PFSK-1 (cell line): ENCODE measurements at regions not wholly inside any gene's neighbourhood (a gene's known extent, or its start where the extent isn't known, plus 50 kb on each side); places are given as distances from the start of the nearest gene placed in this dataset.

Source experiments
- FOXP2 ChIP-seq: optimal IDR thresholded peaks from 2 replicates; pipeline ENCODE3; 2011; ENCODE audit warnings: borderline replicate concordance, control low read depth, inconsistent platforms; ENCODE audit not compliant: insufficient read depth; ENCODE audit errors: extremely low read length, extremely low read depth
- POLR2AphosphoS5 ChIP-seq: IDR thresholded peaks from 2 replicates; pipeline ENCODE4 v1.6.1; 2012; ENCODE audit warnings: low read depth, mild to moderate bottlenecking, control low read depth, low read length, moderate library complexity
- SIN3A ChIP-seq: IDR thresholded peaks from 2 replicates; pipeline ENCODE4 v1.6.1; 2012; ENCODE audit warnings: mild to moderate bottlenecking, low read length, moderate library complexity, borderline replicate concordance; ENCODE audit not compliant: insufficient read depth
- TAF1 ChIP-seq: IDR thresholded peaks from 2 replicates; pipeline ENCODE4 v1.6.1; 2012; ENCODE audit warnings: low read length, control low read depth, borderline replicate concordance; ENCODE audit not compliant: insufficient read depth
- TF ChIP-seq, protein P1 (sequence below), 2 experiments: IDR thresholded peaks; 2 replicates each; pipeline versions ENCODE4 v1.6.1 to v1.8.0; 2011 to 2012; ENCODE audit warnings: low read depth in 2 of 2, low read length in 2 of 2, control low read depth in 1 of 2, inconsistent platforms in 1 of 2, mild to moderate bottlenecking in 1 of 2, moderate library complexity in 1 of 2; ENCODE audit not compliant: insufficient read depth in 1 of 2

- no peak for TF ChIP-seq POLR2AphosphoS5
- TF ChIP-seq, protein P1, sequence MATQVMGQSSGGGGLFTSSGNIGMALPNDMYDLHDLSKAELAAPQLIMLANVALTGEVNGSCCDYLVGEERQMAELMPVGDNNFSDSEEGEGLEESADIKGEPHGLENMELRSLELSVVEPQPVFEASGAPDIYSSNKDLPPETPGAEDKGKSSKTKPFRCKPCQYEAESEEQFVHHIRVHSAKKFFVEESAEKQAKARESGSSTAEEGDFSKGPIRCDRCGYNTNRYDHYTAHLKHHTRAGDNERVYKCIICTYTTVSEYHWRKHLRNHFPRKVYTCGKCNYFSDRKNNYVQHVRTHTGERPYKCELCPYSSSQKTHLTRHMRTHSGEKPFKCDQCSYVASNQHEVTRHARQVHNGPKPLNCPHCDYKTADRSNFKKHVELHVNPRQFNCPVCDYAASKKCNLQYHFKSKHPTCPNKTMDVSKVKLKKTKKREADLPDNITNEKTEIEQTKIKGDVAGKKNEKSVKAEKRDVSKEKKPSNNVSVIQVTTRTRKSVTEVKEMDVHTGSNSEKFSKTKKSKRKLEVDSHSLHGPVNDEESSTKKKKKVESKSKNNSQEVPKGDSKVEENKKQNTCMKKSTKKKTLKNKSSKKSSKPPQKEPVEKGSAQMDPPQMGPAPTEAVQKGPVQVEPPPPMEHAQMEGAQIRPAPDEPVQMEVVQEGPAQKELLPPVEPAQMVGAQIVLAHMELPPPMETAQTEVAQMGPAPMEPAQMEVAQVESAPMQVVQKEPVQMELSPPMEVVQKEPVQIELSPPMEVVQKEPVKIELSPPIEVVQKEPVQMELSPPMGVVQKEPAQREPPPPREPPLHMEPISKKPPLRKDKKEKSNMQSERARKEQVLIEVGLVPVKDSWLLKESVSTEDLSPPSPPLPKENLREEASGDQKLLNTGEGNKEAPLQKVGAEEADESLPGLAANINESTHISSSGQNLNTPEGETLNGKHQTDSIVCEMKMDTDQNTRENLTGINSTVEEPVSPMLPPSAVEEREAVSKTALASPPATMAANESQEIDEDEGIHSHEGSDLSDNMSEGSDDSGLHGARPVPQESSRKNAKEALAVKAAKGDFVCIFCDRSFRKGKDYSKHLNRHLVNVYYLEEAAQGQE (IDR thresholded peaks at IDR 0.05; ENCODE audit: insufficient read depth in 1 of 2, low read depth in 2 of 2, low read length in 2 of 2): no peak
- TF ChIP-seq TAF1: no peak
- no peak for TF ChIP-seq FOXP2
- no peak for TF ChIP-seq SIN3A
Measured at GRCh38 chrX:68936126-68936525, 107.3 kb downstream of the EFNB1 start.

DNA sequence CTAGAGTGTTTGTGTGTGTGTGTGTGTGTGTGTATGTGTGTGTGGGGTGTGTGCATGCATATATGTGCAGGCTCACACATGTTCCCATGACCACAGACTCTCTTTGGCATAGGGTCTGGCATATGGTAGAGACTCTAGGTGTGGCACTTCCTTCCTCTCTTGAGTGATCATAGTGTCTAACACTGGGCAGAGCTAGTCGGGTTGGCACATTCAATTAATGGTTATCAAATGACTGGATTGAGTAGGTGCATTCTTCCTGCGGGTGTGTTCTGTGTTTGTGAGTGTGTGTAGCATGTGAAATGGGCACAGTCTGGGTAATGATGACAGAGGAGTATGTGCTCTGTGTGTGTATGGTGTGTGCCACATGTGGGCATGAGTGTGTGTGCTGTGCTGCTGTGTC lies 106.5 kb downstream of the EFNB1 start:
- TF ChIP-seq POLR2AphosphoS5: no peak

DNA sequence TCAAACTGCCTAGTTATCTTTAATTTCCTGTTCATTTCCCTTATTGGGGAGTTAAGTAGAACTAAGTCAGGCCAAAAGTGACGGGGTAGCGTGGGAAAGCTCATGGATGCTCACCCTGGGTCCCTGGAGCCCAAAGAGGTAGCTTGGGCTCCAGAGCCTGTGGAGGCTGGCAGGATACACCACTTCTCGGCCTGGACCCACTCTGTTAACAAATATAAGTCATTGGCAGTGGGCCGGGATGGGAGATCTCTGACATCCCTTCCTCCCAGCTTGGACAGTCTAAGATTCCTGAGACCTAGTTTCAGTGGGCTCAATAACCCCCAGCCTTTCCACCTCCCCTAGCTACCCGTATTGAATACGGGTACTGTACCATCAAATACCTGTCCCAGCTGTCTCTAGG lies 106.1 kb downstream of the EFNB1 start:
- TF ChIP-seq POLR2AphosphoS5 (no peak), TAF1 (no peak), FOXP2 (no peak), SIN3A (no peak)
- TF ChIP-seq, protein P1 (IDR thresholded peaks at IDR 0.05; ENCODE audit: insufficient read depth in 1 of 2, low read depth in 2 of 2, low read length in 2 of 2): no peak

DNA sequence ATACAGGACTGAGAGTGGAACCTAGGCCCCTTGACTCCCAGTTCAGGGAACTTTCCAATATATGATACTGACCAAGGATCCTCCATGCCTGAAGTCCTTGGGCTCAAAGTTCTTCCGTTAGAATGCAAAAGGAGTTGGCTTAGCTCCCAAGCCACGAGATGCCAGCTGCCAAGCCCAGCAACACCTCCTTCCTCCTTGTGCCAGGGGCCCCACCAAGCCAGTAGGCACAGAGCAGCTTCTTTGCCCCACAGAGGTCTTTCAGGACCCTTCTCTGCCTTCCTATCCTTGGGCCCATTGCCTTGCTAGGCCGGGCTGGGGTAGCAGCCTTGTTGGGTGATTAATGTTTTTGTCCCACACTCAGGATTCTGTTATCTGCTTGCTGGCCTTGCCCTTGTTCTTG lies 105.6 kb downstream of the EFNB1 start:
- no peak for TF ChIP-seq POLR2AphosphoS5
- no peak for TF ChIP-seq TAF1
- TF ChIP-seq FOXP2: no peak
- TF ChIP-seq, protein P1 (IDR thresholded peaks at IDR 0.05; ENCODE audit: insufficient read depth in 1 of 2, low read depth in 2 of 2, low read length in 2 of 2): no peak
- TF ChIP-seq SIN3A: no peak

DNA sequence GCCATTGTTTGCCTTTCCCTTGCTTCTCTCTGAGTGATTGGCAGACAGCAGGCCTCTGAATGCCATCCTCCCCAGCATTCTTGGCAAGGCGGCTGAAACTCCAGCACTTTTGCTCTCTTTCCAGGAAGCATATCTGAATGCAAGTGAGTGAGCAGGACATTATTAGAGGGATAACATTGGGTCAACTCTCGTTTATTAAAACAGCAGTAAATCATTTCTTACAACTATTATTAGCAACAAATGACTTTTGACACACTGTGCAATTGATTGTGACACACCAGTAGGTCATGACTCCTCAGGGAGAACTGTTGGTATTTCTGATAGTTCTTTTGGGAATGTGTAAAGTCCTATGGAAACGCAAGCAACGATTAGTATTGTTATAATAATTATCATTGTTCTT lies 103.8 kb downstream of the EFNB1 start:
- no peak for TF ChIP-seq POLR2AphosphoS5
- TF ChIP-seq, protein P1 (IDR thresholded peaks at IDR 0.05; ENCODE audit: insufficient read depth in 1 of 2, low read depth in 2 of 2, low read length in 2 of 2): no peak
- TF ChIP-seq SIN3A: no peak
- no peak for TF ChIP-seq TAF1
- no peak for TF ChIP-seq FOXP2

GRCh38 chrX:68931345-68931744 lies 102.5 kb downstream of the EFNB1 start:
- TF ChIP-seq TAF1 (no peak), SIN3A (no peak), POLR2AphosphoS5 (no peak), FOXP2 (no peak)
- TF ChIP-seq, protein P1 (IDR thresholded peaks at IDR 0.05; ENCODE audit: insufficient read depth in 1 of 2, low read depth in 2 of 2, low read length in 2 of 2): no peak
